Heart left ventricle (tissue), 16 donors: ENCODE measurements at regions not wholly inside any gene's neighbourhood (a gene's known extent, or its start where the extent isn't known, plus 50 kb on each side); places are given as distances from the start of the nearest gene placed in this dataset.

Experiments used
- ATAC-seq, 4 donors: fragments of 200-7000 bp; cut with Tn5 transposase; one replicate each; pipeline ENCODE4 v1.9.1; 2020 to 2022; ENCODE audit warnings: moderate library complexity in 4 of 4, mild to moderate bottlenecking in 3 of 4, moderate number of reproducible peaks in 1 of 4
- DNase-seq, 5 donors: peaks; one replicate each; pipeline ENCODE4 v3.0.0-alpha.2; 2020
- H3K27ac ChIP-seq, 12 donors: fragments of 200-600 bp; sonication (generic) in 4 of 12; one replicate each; pipeline versions ENCODE4 v1.5.0 to v1.8.0; 2016 to 2022; ENCODE audit warnings: mild to moderate bottlenecking in 2 of 12
- H3K27me3 ChIP-seq, 9 donors: fragments of 200-600 bp; sonication (generic) in 2 of 9; one replicate each; pipeline versions ENCODE4 v1.5.1 to v1.8.0; 2016 to 2022; ENCODE audit warnings: mild to moderate bottlenecking in 3 of 9
- H3K36me3 ChIP-seq, 9 donors: fragments of 200-600 bp; sonication (generic) in 2 of 9; one replicate each; pipeline versions ENCODE4 v1.5.0 to v1.8.0; 2018 to 2022; ENCODE audit warnings: mild to moderate bottlenecking in 2 of 9
- H3K4me1 ChIP-seq, 12 donors: fragments of 200-600 bp; sonication (generic) in 4 of 12; one replicate each; pipeline versions ENCODE4 v1.5.0 to v1.8.0; 2016 to 2022; ENCODE audit warnings: mild to moderate bottlenecking in 3 of 12
- H3K4me3 ChIP-seq, 12 donors: fragments of 200-600 bp; sonication (generic) in 4 of 12; one replicate each; pipeline versions ENCODE4 v1.5.0 to v1.8.0; 2017 to 2022; ENCODE audit warnings: mild to moderate bottlenecking in 9 of 12, moderate library complexity in 4 of 12
- H3K9me3 ChIP-seq, 12 donors: fragments of 200-600 bp; sonication (generic) in 4 of 12; one replicate each; pipeline versions ENCODE4 v1.5.0 to v1.8.0; 2016 to 2022; ENCODE audit warnings: mild to moderate bottlenecking in 1 of 12
- POLR2A ChIP-seq, 2 donors: fragments of 450-650 bp; IDR thresholded peaks; one replicate each; pipeline ENCODE4 v1.6.1; 2017; ENCODE audit warnings: antibody characterized with exemption in 2 of 2, mild to moderate bottlenecking in 2 of 2, moderate library complexity in 2 of 2
- WGBS, 4 donors: extraction: QIAGEN DNeasy Blood & Tissue Kit in 2 of 4; methylation state at CpG; one replicate each; pipeline versions ENCODE4 v1.1.5 to v1.1.7; 2013 to 2018; 5-methylcytosine and 5-hydroxymethylcytosine counted together
- intact Hi-C, 10 donors: fragments of 100-400 bp; cut with DNase I; formaldehyde crosslinking; loops; one replicate each; pipeline versions ENCODE4 v1.11.1 to v1.14.2; 2022
- TF ChIP-seq, protein P1 (sequence below), 12 donors: fragments of 200-600 bp; sonication (generic) in 4 of 12; IDR thresholded peaks; one replicate each; pipeline versions ENCODE4 v1.5.0 to v1.8.0; 2018 to 2022; ENCODE audit warnings: antibody characterized with exemption in 12 of 12, mild to moderate bottlenecking in 5 of 12
- donor health status: ischemic (EF 13 %, LVEDD 7.1; RV severe dilation, severe dysfunction).
- donor health status: healthy with polysubstance abuse.
- donor health status: DM: no; HTN: yes; CAD: no.
- donor health status: DM: no; HTN: no; CAD: no.
- donor health status: ischemic (EF 25% LVEDD 6.9; RV normal size, moderate dysfunction).
- donor health status: ischemic (EF 25% LVEDD 5.7; RV mildly dilated, moderate dysfunction).
- donor health status: healthy.
- donor health status: DM: yes; HTN: yes; CAD: no.
- donor health status: ischemic (EF 35%, LVEDD 5.7; RV mildly dilated, moderate dysfunction).
- donor health status: nonischemic (EF 11% LVEDD 7.7; RV severe dilation, severe dysfunction).
- donor health status: DM: yes; HTN: yes; CAD: no.
- donor health status: PGD.
- donor health status: ischemic (EF 29% LVEDD 5.4; RV normal size, mild dysfunction).
- donor health status: nonischemic (EF 23%, LVEDD 6.1; RV moderate dilation, normal function).

DNA sequence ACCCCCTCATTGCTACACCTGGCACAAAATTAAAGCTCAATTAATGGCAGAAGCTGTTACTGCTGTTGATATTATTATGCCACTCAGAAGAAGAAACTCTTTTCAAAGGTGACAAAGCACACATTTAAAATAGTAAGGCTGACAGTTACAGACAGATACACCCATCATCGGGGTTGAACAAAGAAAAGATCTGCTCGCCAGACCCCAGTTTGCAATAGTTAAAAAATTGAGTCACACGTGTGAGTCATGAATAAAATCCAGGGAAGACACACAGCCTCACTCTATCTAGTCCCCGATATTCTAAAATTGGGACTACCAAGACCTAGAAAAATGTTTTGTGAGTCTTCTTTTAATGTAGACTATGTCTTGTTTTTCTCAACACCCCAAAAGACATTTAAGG lies 330.0 kb upstream of the SOX9 start:
- H3K27ac ChIP-seq, result no peak overlapping the region
- no peaks in the 10 kb centered on the region for H3K4me1 ChIP-seq
- ATAC-seq, result no peak
- H3K27me3 ChIP-seq, result no peaks in the 10 kb centered on the region
- WGBS, 4 donors, result 77 to 85% (median 79%) methylated on average over 4 of the region's 4 CpGs
- intact Hi-C loops, result no loop called here
- H3K36me3 ChIP-seq, result no peaks in the 10 kb centered on the region
- no peaks in the 10 kb centered on the region for H3K9me3 ChIP-seq
- TF ChIP-seq POLR2A (IDR thresholded peaks at IDR 0.05), result no peak
- H3K4me3 ChIP-seq, result no peak overlapping the region
- DNase-seq, result no peak

DNA sequence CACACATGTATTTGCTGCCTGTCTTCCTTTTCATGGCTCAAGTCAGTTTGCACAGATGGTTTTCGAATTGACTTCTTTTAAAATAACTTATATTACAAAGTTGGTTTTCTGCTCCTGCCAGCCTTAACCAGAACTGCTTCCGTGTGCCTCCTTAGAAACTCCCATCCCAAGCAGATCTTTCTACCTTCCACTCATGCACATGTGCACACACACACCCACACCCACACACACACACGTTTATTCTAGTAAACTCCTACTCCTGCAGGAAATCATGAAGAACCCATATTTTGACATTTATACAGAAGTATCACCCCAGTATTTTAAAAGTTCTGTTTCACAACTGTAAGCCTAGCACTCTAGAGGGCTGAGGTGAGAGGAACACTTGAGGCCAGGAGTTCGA lies 329.5 kb upstream of the SOX9 start:
- H3K4me3 ChIP-seq, result no peak overlapping the region
- ATAC-seq (no peak), DNase-seq (no peak)
- H3K27me3 ChIP-seq, result no peaks in the 10 kb centered on the region
- no peak overlapping the region for H3K27ac ChIP-seq
- no peaks in the 10 kb centered on the region for H3K4me1 ChIP-seq
- TF ChIP-seq POLR2A (IDR thresholded peaks at IDR 0.05), result no peak
- TF ChIP-seq, protein P1, sequence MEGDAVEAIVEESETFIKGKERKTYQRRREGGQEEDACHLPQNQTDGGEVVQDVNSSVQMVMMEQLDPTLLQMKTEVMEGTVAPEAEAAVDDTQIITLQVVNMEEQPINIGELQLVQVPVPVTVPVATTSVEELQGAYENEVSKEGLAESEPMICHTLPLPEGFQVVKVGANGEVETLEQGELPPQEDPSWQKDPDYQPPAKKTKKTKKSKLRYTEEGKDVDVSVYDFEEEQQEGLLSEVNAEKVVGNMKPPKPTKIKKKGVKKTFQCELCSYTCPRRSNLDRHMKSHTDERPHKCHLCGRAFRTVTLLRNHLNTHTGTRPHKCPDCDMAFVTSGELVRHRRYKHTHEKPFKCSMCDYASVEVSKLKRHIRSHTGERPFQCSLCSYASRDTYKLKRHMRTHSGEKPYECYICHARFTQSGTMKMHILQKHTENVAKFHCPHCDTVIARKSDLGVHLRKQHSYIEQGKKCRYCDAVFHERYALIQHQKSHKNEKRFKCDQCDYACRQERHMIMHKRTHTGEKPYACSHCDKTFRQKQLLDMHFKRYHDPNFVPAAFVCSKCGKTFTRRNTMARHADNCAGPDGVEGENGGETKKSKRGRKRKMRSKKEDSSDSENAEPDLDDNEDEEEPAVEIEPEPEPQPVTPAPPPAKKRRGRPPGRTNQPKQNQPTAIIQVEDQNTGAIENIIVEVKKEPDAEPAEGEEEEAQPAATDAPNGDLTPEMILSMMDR (IDR thresholded peaks at IDR 0.05), result no peak
- H3K9me3 ChIP-seq, result no peaks in the 10 kb centered on the region
- 67 to 78% (median 70%) methylated on average over 4 of the region's 4 CpGs for WGBS, 4 donors
- intact Hi-C loops, result no loop called here
- H3K36me3 ChIP-seq, result no peaks in the 10 kb centered on the region

DNA sequence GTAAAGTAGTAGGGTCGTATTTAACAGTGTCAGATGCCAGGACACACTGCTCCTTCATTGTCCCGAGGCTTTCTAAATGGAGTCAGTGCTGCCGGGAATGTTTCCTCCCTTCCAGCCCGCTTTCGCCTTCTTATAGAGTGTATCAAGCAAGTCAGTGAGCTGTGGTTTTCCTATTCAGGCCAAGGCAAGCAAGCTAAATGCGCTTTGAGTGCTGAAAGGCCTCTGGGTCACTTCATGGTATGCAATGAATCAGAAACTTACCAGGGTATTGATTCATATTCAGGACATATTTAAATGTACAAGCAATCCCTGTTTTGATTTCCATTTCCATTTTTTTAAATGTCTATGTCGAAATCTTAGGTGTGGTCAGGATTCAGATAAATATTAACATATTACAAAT lies 327.9 kb upstream of the SOX9 start:
- WGBS, 4 donors, result 68 to 79% (median 74%) methylated on average over 7 of the region's 7 CpGs
- Histone ChIP-seq H3K4me3 (no peak overlapping the region), H3K27me3 (no peaks in the 10 kb centered on the region), H3K4me1 (no peaks in the 10 kb centered on the region), H3K36me3 (no peaks in the 10 kb centered on the region), H3K9me3 (no peaks in the 10 kb centered on the region), H3K27ac (no peak overlapping the region)
- intact Hi-C loops, result no loop called here
- TF ChIP-seq POLR2A (IDR thresholded peaks at IDR 0.05), result no peak
- TF ChIP-seq, protein P1 (IDR thresholded peaks at IDR 0.05), result no peak
- DNase-seq, result no peak
- ATAC-seq, result no peak

DNA sequence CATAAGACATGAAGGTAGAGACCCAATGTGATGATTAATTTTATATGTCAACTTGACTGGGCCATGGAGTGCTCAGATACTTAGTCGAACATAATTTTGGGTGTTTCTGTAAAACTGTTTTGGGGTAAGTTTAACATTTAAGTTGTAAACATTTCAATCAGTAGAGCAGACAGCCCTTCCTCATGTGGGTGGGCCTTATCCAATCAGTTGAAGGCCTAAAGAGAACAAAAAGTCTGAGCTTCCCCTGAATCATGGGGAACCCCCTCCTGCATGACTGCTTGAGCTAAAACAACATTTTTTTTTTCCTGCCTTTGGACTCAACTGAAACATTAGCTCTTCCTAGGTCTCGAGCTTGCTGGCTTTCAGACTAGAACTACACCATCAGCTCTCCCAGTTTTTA lies 327.3 kb upstream of the SOX9 start:
- DNase-seq (no peak), ATAC-seq (no peak)
- TF ChIP-seq POLR2A (IDR thresholded peaks at IDR 0.05), result no peak
- TF ChIP-seq, protein P1 (IDR thresholded peaks at IDR 0.05), result no peak
- Histone ChIP-seq H3K4me1 (no peaks in the 10 kb centered on the region), H3K4me3 (no peak overlapping the region), H3K9me3 (no peaks in the 10 kb centered on the region), H3K27me3 (no peaks in the 10 kb centered on the region), H3K27ac (no peak overlapping the region), H3K36me3 (no peaks in the 10 kb centered on the region)
- 83 to 87% (median 85%) methylated on average over 2 of the region's 2 CpGs for WGBS, 4 donors
- intact Hi-C loops, result no loop called here

DNA sequence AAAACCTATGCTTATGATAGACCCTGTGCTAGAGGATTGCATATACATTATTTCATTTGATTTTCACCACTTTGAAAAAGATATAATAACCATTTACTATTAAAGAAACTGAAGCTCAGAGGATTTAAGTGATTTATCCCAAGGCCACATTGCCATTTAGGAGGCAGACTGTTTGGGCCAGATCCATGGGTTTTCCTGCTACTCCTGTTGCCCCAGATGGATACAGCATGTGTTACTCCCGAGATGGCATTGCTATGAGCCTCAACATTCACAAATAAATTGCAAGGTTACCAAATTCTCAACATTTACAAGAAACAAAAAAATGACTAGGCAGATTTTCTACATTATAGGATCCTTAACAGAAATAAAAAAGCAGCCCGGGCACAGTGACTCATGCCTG lies 322.1 kb upstream of the SOX9 start:
- no peak for ATAC-seq
- WGBS, 4 donors, result 77 to 85% (median 84%) methylated on average over 2 of the region's 2 CpGs

More for the DNA sequence above, 322.1 kb upstream of the SOX9 start:
- Histone ChIP-seq H3K27me3 (peaks cover 0 to 5% (median 0%) of the 10 kb centered on the region in 9 donors), H3K9me3 (no peaks in the 10 kb centered on the region), H3K36me3 (no peaks in the 10 kb centered on the region), H3K4me3 (no peak overlapping the region), H3K4me1 (no peaks in the 10 kb centered on the region), H3K27ac (no peak overlapping the region)
- TF ChIP-seq POLR2A (IDR thresholded peaks at IDR 0.05), result no peak
- TF ChIP-seq, protein P1 (IDR thresholded peaks at IDR 0.05), result no peak
- DNase-seq, result no peak
- intact Hi-C loops, result no loop called here
